ENCODE measurements at regions not wholly inside any gene's neighbourhood (a gene's known extent, or its start where the extent isn't known, plus 50 kb on each side); places are given as distances from the start of the nearest gene placed in this dataset.

GRCh38 chr1:55831759-55832158 lies 616.6 kb upstream of the USP24 start:
- Histone ChIP-seq H3K36me3 (ENCODE audit: control insufficient read depth, insufficient read depth, low read length) (no peaks in the 10 kb centered on the region), H3K27ac (ENCODE audit: low read depth, low read length) (no peak overlapping the region), H3K4me1 (ENCODE audit: control insufficient read depth, insufficient read depth, low read length) (peaks cover 8% of the 10 kb centered on the region), H3K27me3 (ENCODE audit: control insufficient read depth, insufficient read depth, low read length) (no peaks in the 10 kb centered on the region), H3K9ac (ENCODE audit: low read length) (no peak overlapping the region), H3K4me3 (ENCODE audit: low read length) (no peak overlapping the region)

DNA sequence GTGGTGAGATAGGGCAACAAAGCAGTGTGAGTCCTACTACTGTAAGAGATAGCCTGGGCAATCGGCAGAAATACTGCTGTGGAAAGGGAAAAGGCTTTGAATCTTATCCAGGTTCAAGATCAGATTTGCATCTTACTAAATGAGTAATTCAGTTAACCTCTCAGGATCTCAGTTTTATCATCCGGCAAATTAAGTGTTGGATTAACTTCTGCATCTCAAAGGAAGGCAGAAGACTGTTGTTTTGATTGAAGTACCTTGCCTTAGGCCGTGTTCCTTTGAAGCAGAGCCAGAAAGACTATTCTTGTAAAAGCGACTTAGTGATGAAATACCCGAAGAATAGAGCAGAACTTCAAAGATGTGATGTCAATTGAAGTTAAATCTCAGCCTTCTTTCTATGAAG lies 612.9 kb upstream of the USP24 start:
- no peak overlapping the region for H3K4me3 ChIP-seq (ENCODE audit: low read length)
- no peak overlapping the region for H3K27ac ChIP-seq (ENCODE audit: low read depth, low read length)
- no peak overlapping the region for H3K9ac ChIP-seq (ENCODE audit: low read length)
- H3K4me1 ChIP-seq (ENCODE audit: control insufficient read depth, insufficient read depth, low read length): no peaks in the 10 kb centered on the region
- no peaks in the 10 kb centered on the region for H3K36me3 ChIP-seq (ENCODE audit: control insufficient read depth, insufficient read depth, low read length)
- no peaks in the 10 kb centered on the region for H3K27me3 ChIP-seq (ENCODE audit: control insufficient read depth, insufficient read depth, low read length)

DNA sequence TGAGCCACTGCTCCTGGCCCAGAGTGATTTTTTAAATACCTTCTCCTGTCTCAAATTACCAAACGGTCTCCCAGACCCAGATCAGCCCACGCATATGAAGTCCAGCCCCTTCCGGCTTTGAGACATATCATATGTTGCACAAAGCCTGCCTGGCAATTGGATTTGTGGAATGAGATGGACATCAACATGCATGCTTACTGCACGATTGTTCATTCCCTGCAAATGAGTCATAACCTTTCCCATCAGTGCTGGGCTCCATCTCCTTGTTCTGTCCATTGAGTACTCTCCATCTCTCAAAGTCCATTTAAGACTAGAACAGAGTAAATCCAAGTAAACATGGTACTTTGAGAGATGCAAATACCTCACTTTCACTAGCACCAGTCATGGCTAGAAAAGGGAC lies 612.2 kb upstream of the USP24 start:
- no peak overlapping the region for H3K9ac ChIP-seq (ENCODE audit: low read length)
- no peak overlapping the region for H3K4me3 ChIP-seq (ENCODE audit: low read length)
- H3K27ac ChIP-seq (ENCODE audit: low read depth, low read length): no peak overlapping the region
- no peaks in the 10 kb centered on the region for H3K4me1 ChIP-seq (ENCODE audit: control insufficient read depth, insufficient read depth, low read length)
- no peaks in the 10 kb centered on the region for H3K27me3 ChIP-seq (ENCODE audit: control insufficient read depth, insufficient read depth, low read length)
- no peaks in the 10 kb centered on the region for H3K36me3 ChIP-seq (ENCODE audit: control insufficient read depth, insufficient read depth, low read length)

DNA sequence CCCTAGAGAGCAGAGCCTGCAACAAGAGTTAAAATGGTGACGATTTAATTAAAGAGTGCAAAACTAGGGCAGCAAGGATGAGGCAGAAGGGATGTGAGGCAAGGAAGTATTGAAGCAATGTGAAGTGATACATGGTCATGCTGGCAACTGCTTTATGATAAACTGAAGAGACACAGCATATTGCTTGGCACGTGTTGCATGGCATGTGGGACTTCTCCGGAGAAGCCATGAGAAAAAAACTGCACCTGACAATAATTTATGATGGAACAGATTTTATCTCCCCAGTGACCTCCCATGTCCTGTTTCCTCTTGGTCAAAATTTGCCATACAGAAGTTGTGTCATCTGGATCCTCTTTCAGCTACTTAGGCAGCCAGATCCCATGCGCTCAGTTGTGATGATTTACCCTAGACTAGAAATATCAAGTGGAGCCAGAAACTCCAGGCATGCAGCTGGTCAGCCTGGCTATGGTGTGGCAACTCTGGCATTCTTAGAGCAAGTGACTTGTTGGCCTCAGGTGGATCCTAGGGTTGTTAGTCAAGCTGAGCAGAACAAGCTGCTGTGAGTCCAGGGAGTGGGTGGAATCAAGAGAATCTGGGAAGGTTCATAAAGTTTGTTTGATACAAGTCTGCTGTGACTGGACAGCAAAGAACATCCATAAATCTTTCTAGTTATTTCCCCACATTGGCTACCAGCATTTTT lies 611.4 kb upstream of the USP24 start:
- H3K9ac ChIP-seq (ENCODE audit: low read length): no peak overlapping the region
- no peaks in the 10 kb centered on the region for H3K36me3 ChIP-seq (ENCODE audit: control insufficient read depth, insufficient read depth, low read length)
- H3K27ac ChIP-seq (ENCODE audit: low read depth, low read length): no peak overlapping the region
- no peak overlapping the region for H3K4me3 ChIP-seq (ENCODE audit: low read length)
- no peaks in the 10 kb centered on the region for H3K4me1 ChIP-seq (ENCODE audit: control insufficient read depth, insufficient read depth, low read length)
- no peaks in the 10 kb centered on the region for H3K27me3 ChIP-seq (ENCODE audit: control insufficient read depth, insufficient read depth, low read length)

- H3K27ac ChIP-seq (ENCODE audit: low read depth, low read length): no peak overlapping the region
- no peaks in the 10 kb centered on the region for H3K36me3 ChIP-seq (ENCODE audit: control insufficient read depth, insufficient read depth, low read length)
- no peaks in the 10 kb centered on the region for H3K4me1 ChIP-seq (ENCODE audit: control insufficient read depth, insufficient read depth, low read length)
- no peak overlapping the region for H3K4me3 ChIP-seq (ENCODE audit: low read length)
- no peak overlapping the region for H3K9ac ChIP-seq (ENCODE audit: low read length)
- H3K27me3 ChIP-seq (ENCODE audit: control insufficient read depth, insufficient read depth, low read length): no peaks in the 10 kb centered on the region
These were observed 610.3 kb upstream of the USP24 start for GRCh38 chr1:55825461-55825860.

DNA sequence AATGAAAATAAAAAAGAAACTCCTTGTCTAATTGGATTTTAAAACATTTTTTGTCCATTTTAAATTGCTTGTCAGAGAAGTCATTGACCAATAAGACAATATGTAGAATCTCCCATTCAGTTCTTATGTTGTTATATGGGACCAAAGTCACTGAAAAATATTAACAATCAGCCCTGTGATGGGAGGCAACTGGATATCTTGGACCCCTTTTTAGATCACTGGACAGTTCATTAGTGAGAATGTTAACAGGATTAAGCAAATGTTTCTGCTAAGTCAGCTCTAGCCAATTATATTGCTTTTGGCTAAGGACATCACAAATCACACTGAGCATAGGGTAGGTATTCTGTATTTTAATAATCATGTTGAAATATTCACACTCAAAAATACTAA lies 609.1 kb upstream of the USP24 start:
- no peak overlapping the region for H3K4me3 ChIP-seq (ENCODE audit: low read length)
- H3K9ac ChIP-seq (ENCODE audit: low read length): no peak overlapping the region
- no peaks in the 10 kb centered on the region for H3K27me3 ChIP-seq (ENCODE audit: control insufficient read depth, insufficient read depth, low read length)
- no peaks in the 10 kb centered on the region for H3K36me3 ChIP-seq (ENCODE audit: control insufficient read depth, insufficient read depth, low read length)
- H3K27ac ChIP-seq (ENCODE audit: low read depth, low read length): no peak overlapping the region
- H3K4me1 ChIP-seq (ENCODE audit: control insufficient read depth, insufficient read depth, low read length): no peaks in the 10 kb centered on the region

DNA sequence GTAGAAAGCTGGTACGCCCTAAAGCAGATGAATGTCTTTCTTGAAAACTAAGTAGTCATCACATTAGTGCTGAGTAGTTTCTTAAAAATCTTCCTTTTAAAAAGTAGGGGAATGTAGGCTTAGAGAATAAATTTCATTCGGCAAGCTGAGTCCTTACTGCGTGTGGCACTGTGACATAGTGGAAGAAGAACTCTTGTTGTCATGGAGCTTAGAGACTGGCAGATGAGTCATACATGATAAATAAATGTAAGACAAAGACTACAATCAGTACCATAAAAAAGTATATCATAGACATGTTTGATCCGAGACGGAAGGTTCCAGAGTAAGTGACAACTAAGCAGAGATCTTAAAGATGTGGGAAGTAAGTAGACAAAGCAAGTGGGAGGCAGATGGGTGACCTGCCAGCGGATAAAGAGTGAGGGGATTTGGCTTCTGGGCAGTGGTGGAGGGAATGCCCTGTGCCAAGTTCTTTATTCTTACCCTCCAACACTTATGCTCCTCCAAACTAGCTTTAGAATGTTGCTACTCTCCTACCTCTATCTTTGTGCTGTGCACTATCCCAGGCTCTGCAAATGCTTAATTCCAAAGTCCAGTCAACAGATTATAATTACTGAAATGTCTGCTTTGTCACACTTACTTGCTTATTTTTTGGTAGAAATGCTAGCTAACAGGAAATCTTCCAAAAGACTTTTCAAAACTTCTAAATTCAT lies 608.5 kb upstream of the USP24 start:
- Histone ChIP-seq H3K9ac (ENCODE audit: low read length) (no peak overlapping the region), H3K4me1 (ENCODE audit: control insufficient read depth, insufficient read depth, low read length) (no peaks in the 10 kb centered on the region), H3K4me3 (ENCODE audit: low read length) (no peak overlapping the region), H3K27me3 (ENCODE audit: control insufficient read depth, insufficient read depth, low read length) (no peaks in the 10 kb centered on the region), H3K36me3 (ENCODE audit: control insufficient read depth, insufficient read depth, low read length) (no peaks in the 10 kb centered on the region), H3K27ac (ENCODE audit: low read depth, low read length) (no peak overlapping the region)

DNA sequence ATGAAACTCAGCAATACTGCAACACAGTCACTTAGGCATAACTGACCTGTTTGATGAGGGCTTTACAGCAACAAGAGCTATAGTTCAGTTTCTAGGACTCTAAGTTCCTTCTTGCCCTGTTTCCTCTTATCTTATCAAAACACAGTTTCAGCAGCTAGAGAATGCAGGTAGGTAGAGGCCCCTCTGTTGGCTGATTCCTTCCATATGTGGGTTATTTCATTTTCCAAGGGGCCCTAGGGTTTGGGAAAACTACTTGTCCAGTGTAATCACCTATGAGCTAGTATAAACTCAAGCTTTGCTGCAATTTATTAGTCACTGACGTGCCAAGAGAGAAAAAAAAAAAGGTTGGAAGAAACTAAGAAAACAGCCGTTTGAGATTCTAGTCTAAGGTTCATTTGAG lies 607.7 kb upstream of the USP24 start:
- Histone ChIP-seq H3K9ac (ENCODE audit: low read length) (no peak overlapping the region), H3K36me3 (ENCODE audit: control insufficient read depth, insufficient read depth, low read length) (no peaks in the 10 kb centered on the region), H3K4me3 (ENCODE audit: low read length) (no peak overlapping the region), H3K4me1 (ENCODE audit: control insufficient read depth, insufficient read depth, low read length) (no peaks in the 10 kb centered on the region), H3K27ac (ENCODE audit: low read depth, low read length) (no peak overlapping the region), H3K27me3 (ENCODE audit: control insufficient read depth, insufficient read depth, low read length) (no peaks in the 10 kb centered on the region)

- Histone ChIP-seq H3K27me3 (ENCODE audit: control insufficient read depth, insufficient read depth, low read length) (no peaks in the 10 kb centered on the region), H3K27ac (ENCODE audit: low read depth, low read length) (no peak overlapping the region), H3K36me3 (ENCODE audit: control insufficient read depth, insufficient read depth, low read length) (no peaks in the 10 kb centered on the region)
These were observed 606.1 kb upstream of the USP24 start for GRCh38 chr1:55821234-55821633.

GRCh38 chr1:55820501-55820900 lies 605.3 kb upstream of the USP24 start:
- H3K27ac ChIP-seq (ENCODE audit: low read depth, low read length): no peak overlapping the region

More at GRCh38 chr1:55821234-55821633, 606.1 kb upstream of the USP24 start:
- H3K4me1 ChIP-seq (ENCODE audit: control insufficient read depth, insufficient read depth, low read length): no peaks in the 10 kb centered on the region
- H3K4me3 ChIP-seq (ENCODE audit: low read length): no peak overlapping the region
- H3K9ac ChIP-seq (ENCODE audit: low read length): no peak overlapping the region

DNA sequence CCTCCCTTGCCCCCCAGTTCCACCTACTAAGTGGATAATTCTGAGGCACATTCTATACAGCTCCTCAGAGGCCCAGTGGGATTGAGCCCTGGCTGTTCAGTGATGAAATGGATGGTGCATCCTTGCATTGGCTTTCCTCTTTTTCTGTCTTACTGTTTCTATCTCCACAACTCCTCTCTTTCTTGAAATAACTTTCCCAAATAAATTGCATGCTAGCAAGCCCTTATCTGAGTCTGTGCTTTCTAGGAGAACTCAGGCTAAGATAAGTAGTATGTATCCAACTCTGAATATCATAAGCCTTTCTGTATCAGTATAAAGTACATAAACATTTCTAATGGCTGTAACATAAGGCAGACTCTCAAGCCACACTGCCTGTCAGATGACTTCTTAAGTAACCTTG lies 603.8 kb upstream of the USP24 start:
- H3K27ac ChIP-seq (ENCODE audit: low read depth, low read length): no peak overlapping the region
- peaks cover 3% of the 10 kb centered on the region for H3K4me1 ChIP-seq (ENCODE audit: control insufficient read depth, insufficient read depth, low read length)
- H3K27me3 ChIP-seq (ENCODE audit: control insufficient read depth, insufficient read depth, low read length): no peaks in the 10 kb centered on the region
- H3K36me3 ChIP-seq (ENCODE audit: control insufficient read depth, insufficient read depth, low read length): no peaks in the 10 kb centered on the region
- H3K9ac ChIP-seq (ENCODE audit: low read length): no peak overlapping the region
- H3K4me3 ChIP-seq (ENCODE audit: low read length): no peak overlapping the region

More at GRCh38 chr1:55820501-55820900, 605.3 kb upstream of the USP24 start:
- H3K9ac ChIP-seq (ENCODE audit: low read length): no peak overlapping the region
- no peaks in the 10 kb centered on the region for H3K27me3 ChIP-seq (ENCODE audit: control insufficient read depth, insufficient read depth, low read length)
- H3K4me1 ChIP-seq (ENCODE audit: control insufficient read depth, insufficient read depth, low read length): no peaks in the 10 kb centered on the region
- H3K36me3 ChIP-seq (ENCODE audit: control insufficient read depth, insufficient read depth, low read length): no peaks in the 10 kb centered on the region
- no peak overlapping the region for H3K4me3 ChIP-seq (ENCODE audit: low read length)

GRCh38 chr1:55816456-55817426 lies 601.6 kb upstream of the USP24 start:
- H3K27me3 ChIP-seq (ENCODE audit: control insufficient read depth, insufficient read depth, low read length): no peaks in the 10 kb centered on the region
- no peak overlapping the region for H3K4me3 ChIP-seq (ENCODE audit: low read length)
- H3K4me1 ChIP-seq (ENCODE audit: control insufficient read depth, insufficient read depth, low read length): peaks cover 7% of the 10 kb centered on the region
- no peak overlapping the region for H3K27ac ChIP-seq (ENCODE audit: low read depth, low read length)
- H3K36me3 ChIP-seq (ENCODE audit: control insufficient read depth, insufficient read depth, low read length): no peaks in the 10 kb centered on the region
- H3K9ac ChIP-seq (ENCODE audit: low read length): no peak overlapping the region

All from rectal smooth muscle tissue (tissue), 1 donor.